ENCODE measurements at regions not wholly inside any gene's neighbourhood (a gene's known extent, or its start where the extent isn't known, plus 50 kb on each side); places are given as distances from the start of the nearest gene placed in this dataset.

GRCh38 chr2:104746299-104746698 is 107.6 kb upstream of the POU3F3 start:
- ATAC-seq (no peak), DNase-seq (ENCODE audit: low read depth, low spot score) (no peak)
- Histone ChIP-seq H3K36me3 (ENCODE audit: control insufficient read depth in 1 of 2, insufficient read depth in 2 of 2, low read length in 2 of 2) (no peaks in the 10 kb centered on the region), H3K4me3 (replicated peaks in 1 of 2; ENCODE audit: low read depth in 1 of 2, low read length in 2 of 2) (no peak overlapping the region), H2AFZ (ENCODE audit: low read depth, low read length, poor library complexity, severe bottlenecking) (no peak overlapping the region), H4K20me1 (ENCODE audit: insufficient read depth) (no peaks in the 10 kb centered on the region), H3K9me3 (ENCODE audit: control insufficient read depth in 1 of 2, insufficient read depth in 1 of 2, low read depth in 1 of 2, low read length in 2 of 2) (no peaks in the 10 kb centered on the region), H3K27me3 (ENCODE audit: insufficient read depth, low read length) (peaks cover 31% of the 10 kb centered on the region), H3K27ac (ENCODE audit: low read depth, low read length) (no peak overlapping the region), H3K9ac (ENCODE audit: low read length) (no peak overlapping the region), H3K4me1 (ENCODE audit: control insufficient read depth in 1 of 2, insufficient read depth in 2 of 2, low read length in 2 of 2) (no peaks in the 10 kb centered on the region), H3K4me2 (ENCODE audit: low read length) (no peak overlapping the region), H3K9me2 (ENCODE audit: insufficient read depth) (no peaks in the 10 kb centered on the region), H3K79me2 (ENCODE audit: insufficient read depth, low read length) (no peaks in the 10 kb centered on the region)
- ChIA-PET CTCF (no interaction called here), POLR2A (no interaction called here), RAD21 (ENCODE audit: low non-redundant PET in 1 of 2, low total read pairs in 2 of 2, uncharacterized antibody in 2 of 2, unreplicated experiment in 2 of 2) (no interaction called here)
- no peak for TF ChIP-seq ZNF274 (IDR thresholded peaks at IDR 0.05; ENCODE audit: low read depth, low read length)
- TF ChIP-seq ZBTB33 (IDR thresholded peaks at IDR 0.05; ENCODE audit: extremely low read depth, insufficient replicate concordance, low read length) = no peak
- no peak for TF ChIP-seq ELF1 (IDR thresholded peaks at IDR 0.05; ENCODE audit: borderline replicate concordance, low read depth)
- no peak for TF ChIP-seq ATF3 (IDR thresholded peaks at IDR 0.05)
- no peak for TF ChIP-seq FOSL1 (IDR thresholded peaks at IDR 0.05; ENCODE audit: low read depth)
- no peak for TF ChIP-seq RAD21 (IDR thresholded peaks at IDR 0.05; ENCODE audit: low read depth)
- TF ChIP-seq CTCF (IDR thresholded peaks at IDR 0.05 in 2 of 3, conservative IDR thresholded peaks at IDR 0.05 in 1 of 3; ENCODE audit: borderline replicate concordance in 1 of 3, insufficient read depth in 1 of 3, low read depth in 2 of 3, low read length in 2 of 3) = no peak
- TF ChIP-seq SP1 (IDR thresholded peaks at IDR 0.05; ENCODE audit: low read depth) = no peak
- TF ChIP-seq CBX3 (IDR thresholded peaks at IDR 0.05; ENCODE audit: low read depth) = no peak
- TF ChIP-seq YY1 (IDR thresholded peaks at IDR 0.05; ENCODE audit: extremely low read depth, insufficient replicate concordance, low read depth, low read length) = no peak
- no peak for TF ChIP-seq EZH2 (IDR thresholded peaks at IDR 0.05)
- TF ChIP-seq POLR2A (IDR thresholded peaks at IDR 0.05; ENCODE audit: borderline replicate concordance, extremely low read depth, insufficient read depth, insufficient read length) = no peak
- TF ChIP-seq TCF7L2 (IDR thresholded peaks at IDR 0.05; ENCODE audit: borderline replicate concordance, extremely low read depth, insufficient read depth, insufficient read length) = no peak
- intact Hi-C loops (cut with micrococcal nuclease) = no loop called here
- BruUV-seq (replicated peaks) = no TSS peak
